Mucosa of descending colon (tissue), 3 donors: ENCODE measurements at regions not wholly inside any gene's neighbourhood (a gene's known extent, or its start where the extent isn't known, plus 50 kb on each side); places are given as distances from the start of the nearest gene placed in this dataset.

Experiments used
- ATAC-seq: fragments of 200-7000 bp; cut with Tn5 transposase; one replicate; pipeline ENCODE4 v1.9.1; 2020; ENCODE audit warnings: mild to moderate bottlenecking, moderate library complexity
- DNase-seq, 3 donors: peaks; one replicate each; pipeline ENCODE4 v3.0.0-alpha.2; 2020
- H3K36me3 ChIP-seq: fragments of 200-600 bp; one replicate; pipeline ENCODE4 v1.8.0; 2021; ENCODE audit warnings: low read depth, mild to moderate bottlenecking
- H3K4me1 ChIP-seq: fragments of 200-600 bp; one replicate; pipeline ENCODE4 v1.8.0; 2021; ENCODE audit warnings: low read depth, mild to moderate bottlenecking
- H3K4me3 ChIP-seq: fragments of 200-600 bp; one replicate; pipeline ENCODE4 v1.8.0; 2021; ENCODE audit warnings: mild to moderate bottlenecking
- H3K9me3 ChIP-seq: fragments of 200-600 bp; one replicate; pipeline ENCODE4 v1.8.0; 2021; ENCODE audit warnings: mild to moderate bottlenecking
- CTCF ChIP-seq: fragments of 200-600 bp; IDR thresholded peaks from one replicate; pipeline ENCODE4 v1.8.0; 2022; ENCODE audit warnings: antibody characterized with exemption, mild to moderate bottlenecking
- intact Hi-C, 2 donors: fragments of 100-400 bp; cut with DNase I in 1 of 2; cut with micrococcal nuclease in 1 of 2; formaldehyde crosslinking; loops; one replicate each; pipeline versions ENCODE4 v1.11.0 to v1.11.1; 2022; cut with DNase I, micrococcal nuclease
- donor health status: DM: no; HTN: no; CAD: no; lungs with moderate emphysema.
- donor health status: DM: no; HTN: no; CAD: no.
- donor health status: DM: no; HTN: yes; CAD: no.

- Histone ChIP-seq H3K36me3 (no peaks in the 10 kb centered on the region), H3K4me3 (no peak overlapping the region), H3K9me3 (no peaks in the 10 kb centered on the region), H3K4me1 (no peaks in the 10 kb centered on the region)
- no peak for TF ChIP-seq CTCF
- ATAC-seq (no peak), DNase-seq (no peak)
- intact Hi-C loops = no loop called here
Observed at GRCh38 chr1:232183802-232184201, 446.1 kb downstream of the SIPA1L2 start.

- DNase-seq = no peak
- Histone ChIP-seq H3K4me1 (no peaks in the 10 kb centered on the region), H3K9me3 (no peaks in the 10 kb centered on the region), H3K36me3 (no peaks in the 10 kb centered on the region), H3K4me3 (no peak overlapping the region)
- intact Hi-C loops = no loop called here
- ATAC-seq = no peak
- TF ChIP-seq CTCF = no peak
Observed at GRCh38 chr1:232183266-232183800, 446.6 kb downstream of the SIPA1L2 start.

GRCh38 chr1:232182236-232182635 lies 447.7 kb downstream of the SIPA1L2 start:
- intact Hi-C loops = no loop called here
- no peak for TF ChIP-seq CTCF
- ATAC-seq (no peak), DNase-seq (no peak)
- H3K9me3 ChIP-seq = no peaks in the 10 kb centered on the region
- H3K4me3 ChIP-seq = no peak overlapping the region
- H3K36me3 ChIP-seq = no peaks in the 10 kb centered on the region
- H3K4me1 ChIP-seq = no peaks in the 10 kb centered on the region

GRCh38 chr1:232180779-232181136 lies 449.2 kb downstream of the SIPA1L2 start:
- no peak for TF ChIP-seq CTCF
- H3K4me1 ChIP-seq = no peaks in the 10 kb centered on the region
- ATAC-seq = no peak

GRCh38 chr1:232179896-232180778 lies 449.8 kb downstream of the SIPA1L2 start:
- H3K36me3 ChIP-seq = no peaks in the 10 kb centered on the region
- intact Hi-C loops = no loop called here
- DNase-seq (no peak), ATAC-seq (no peak)
- no peak for TF ChIP-seq CTCF
- no peaks in the 10 kb centered on the region for H3K4me1 ChIP-seq
- H3K9me3 ChIP-seq = no peaks in the 10 kb centered on the region
- H3K4me3 ChIP-seq = no peak overlapping the region

More at GRCh38 chr1:232180779-232181136, 449.2 kb downstream of the SIPA1L2 start:
- H3K36me3 ChIP-seq = no peaks in the 10 kb centered on the region
- H3K4me3 ChIP-seq = no peak overlapping the region
- no peak for DNase-seq
- intact Hi-C loops = no loop called here
- H3K9me3 ChIP-seq = no peaks in the 10 kb centered on the region
